Neural progenitor cell (in vitro differentiated cells): ENCODE measurements at regions not wholly inside any gene's neighbourhood (a gene's known extent, or its start where the extent isn't known, plus 50 kb on each side); places are given as distances from the start of the nearest gene placed in this dataset.

Experiments
- DNase-seq: peaks from one replicate; pipeline ENCODE4 v3.0.0-alpha.2; 2016; ENCODE audit warnings: low spot score
- H2AFZ ChIP-seq: fragments of 200-600 bp; sonication (generic); replicated peaks from 2 replicates; pipeline ENCODE4 v1.6.1; 2016; ENCODE audit warnings: antibody characterized with exemption
- H3F3A ChIP-seq: fragments of 200-600 bp; sonication (generic); 2 replicates; pipeline ENCODE4 v1.6.1; 2016; ENCODE audit warnings: antibody characterized with exemption, low read depth
- H3K27ac ChIP-seq: fragments of 200-600 bp; sonication (generic); 2 replicates; pipeline ENCODE4 v1.5.1; 2016; ENCODE audit warnings: mild to moderate bottlenecking
- H3K27me3 ChIP-seq: fragments of 200-600 bp; sonication (generic); 2 replicates; pipeline ENCODE4 v1.6.1; 2016; ENCODE audit warnings: mild to moderate bottlenecking, moderate library complexity
- H3K36me3 ChIP-seq: fragments of 200-600 bp; sonication (generic); 2 replicates; pipeline ENCODE4 v1.5.1; 2016
- H3K4me1 ChIP-seq: fragments of 200-600 bp; sonication (generic); 2 replicates; pipeline ENCODE4 v1.6.1; 2016; ENCODE audit warnings: mixed run types
- H3K4me2 ChIP-seq: fragments of 200-600 bp; sonication (generic); 2 replicates; pipeline ENCODE4 v1.6.1; 2016
- H3K4me3 ChIP-seq: fragments of 200-600 bp; sonication (generic); 2 replicates; pipeline ENCODE4 v1.5.1; 2016
- H3K79me2 ChIP-seq: fragments of 200-600 bp; sonication (generic); 2 replicates; pipeline ENCODE4 v1.6.1; 2016; ENCODE audit warnings: low read depth
- H3K9ac ChIP-seq: fragments of 200-600 bp; sonication (generic); 2 replicates; pipeline ENCODE4 v1.6.1; 2016
- H3K9me3 ChIP-seq: fragments of 200-600 bp; sonication (generic); 2 replicates; pipeline ENCODE4 v1.5.1; 2016; ENCODE audit warnings: low read depth
- H4K20me1 ChIP-seq: fragments of 200-600 bp; sonication (generic); 2 replicates; pipeline ENCODE4 v1.6.1; 2016; ENCODE audit warnings: low read depth
- H3K27ac Mint-ChIP-seq: 3 replicates; pipeline ENCODE4 v1.8.0; 2021; ENCODE audit warnings: mixed read lengths
- H3K27me3 Mint-ChIP-seq: 2 replicates; pipeline ENCODE4 v1.8.0; 2022; ENCODE audit warnings: low read depth, mild to moderate bottlenecking, inconsistent platforms, moderate library complexity, mixed read lengths; ENCODE audit not compliant: insufficient read depth
- H3K36me3 Mint-ChIP-seq: 3 replicates; pipeline ENCODE4 v1.8.0; 2021; ENCODE audit warnings: mixed read lengths
- H3K4me1 Mint-ChIP-seq: 3 replicates; pipeline ENCODE4 v1.8.0; 2021; ENCODE audit warnings: mixed read lengths
- H3K4me3 Mint-ChIP-seq: 3 replicates; pipeline ENCODE4 v1.8.0; 2021; ENCODE audit warnings: mild to moderate bottlenecking, moderate library complexity, mixed read lengths
- H3K9me3 Mint-ChIP-seq: 3 replicates; pipeline ENCODE4 v1.8.0; 2020; ENCODE audit warnings: mixed read lengths
- EZH2 ChIP-seq: fragments of 200-600 bp; sonication (generic); IDR thresholded peaks from 2 replicates; pipeline ENCODE4 v1.6.1; 2017; ENCODE audit warnings: antibody characterized with exemption, mild to moderate bottlenecking, moderate library complexity
- EZH2phosphoT487 ChIP-seq: fragments of 200-600 bp; sonication (generic); IDR thresholded peaks from 2 replicates; pipeline ENCODE4 v1.6.1; 2017; ENCODE audit warnings: antibody characterized with exemption
- TF ChIP-seq, protein P1 (sequence below): fragments of 200-600 bp; sonication (generic); IDR thresholded peaks from 2 replicates; pipeline ENCODE4 v1.5.1; 2017; ENCODE audit warnings: antibody characterized with exemption, mild to moderate bottlenecking

DNA sequence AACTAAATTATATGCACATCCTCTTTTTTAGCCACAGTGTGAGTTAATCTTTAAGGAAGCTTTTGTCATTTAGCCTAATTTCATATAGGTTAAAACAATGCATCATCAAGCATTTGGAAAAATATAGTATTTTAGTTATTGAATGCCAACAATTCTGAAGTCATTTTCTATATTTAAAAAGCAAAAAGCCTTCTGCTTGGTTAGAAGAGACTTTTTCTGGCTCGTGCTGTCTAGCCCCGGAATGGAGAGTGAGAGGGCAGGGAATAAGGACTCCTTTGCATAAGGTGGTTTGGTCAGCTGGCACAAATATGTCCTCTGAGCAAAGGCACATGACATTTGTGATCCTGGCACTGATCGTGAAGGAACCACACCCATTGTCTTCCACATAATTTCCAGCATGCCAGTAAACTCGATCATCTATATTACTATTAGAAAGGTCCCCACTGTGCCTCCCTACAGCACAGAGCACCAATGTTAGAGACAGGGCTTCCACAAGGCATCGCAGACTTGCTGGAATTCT is 393.7 kb upstream of the INTU start:
- Histone ChIP-seq H3K4me1 (no peaks in the 10 kb centered on the region), H4K20me1 (no peaks in the 10 kb centered on the region), H3K9me3 (no peaks in the 10 kb centered on the region), H3K4me3 (no peak overlapping the region), H2AFZ (no peak overlapping the region), H3K4me2 (no peak overlapping the region), H3K27me3 (no peaks in the 10 kb centered on the region), H3K79me2 (no peaks in the 10 kb centered on the region), H3K9ac (no peak overlapping the region), H3F3A (no peaks in the 10 kb centered on the region), H3K27ac (no peak overlapping the region), H3K36me3 (no peaks in the 10 kb centered on the region)
- Mint-ChIP-seq H3K36me3 (no peaks in the 10 kb centered on the region), H3K4me1 (no peaks in the 10 kb centered on the region), H3K27me3 (no peaks in the 10 kb centered on the region), H3K4me3 (no peak overlapping the region), H3K9me3 (no peaks in the 10 kb centered on the region), H3K27ac (no peak overlapping the region)
- no peak for DNase-seq
- TF ChIP-seq EZH2phosphoT487 (no peak), EZH2 (no peak)
- TF ChIP-seq, protein P1, sequence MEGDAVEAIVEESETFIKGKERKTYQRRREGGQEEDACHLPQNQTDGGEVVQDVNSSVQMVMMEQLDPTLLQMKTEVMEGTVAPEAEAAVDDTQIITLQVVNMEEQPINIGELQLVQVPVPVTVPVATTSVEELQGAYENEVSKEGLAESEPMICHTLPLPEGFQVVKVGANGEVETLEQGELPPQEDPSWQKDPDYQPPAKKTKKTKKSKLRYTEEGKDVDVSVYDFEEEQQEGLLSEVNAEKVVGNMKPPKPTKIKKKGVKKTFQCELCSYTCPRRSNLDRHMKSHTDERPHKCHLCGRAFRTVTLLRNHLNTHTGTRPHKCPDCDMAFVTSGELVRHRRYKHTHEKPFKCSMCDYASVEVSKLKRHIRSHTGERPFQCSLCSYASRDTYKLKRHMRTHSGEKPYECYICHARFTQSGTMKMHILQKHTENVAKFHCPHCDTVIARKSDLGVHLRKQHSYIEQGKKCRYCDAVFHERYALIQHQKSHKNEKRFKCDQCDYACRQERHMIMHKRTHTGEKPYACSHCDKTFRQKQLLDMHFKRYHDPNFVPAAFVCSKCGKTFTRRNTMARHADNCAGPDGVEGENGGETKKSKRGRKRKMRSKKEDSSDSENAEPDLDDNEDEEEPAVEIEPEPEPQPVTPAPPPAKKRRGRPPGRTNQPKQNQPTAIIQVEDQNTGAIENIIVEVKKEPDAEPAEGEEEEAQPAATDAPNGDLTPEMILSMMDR = no peak

DNA sequence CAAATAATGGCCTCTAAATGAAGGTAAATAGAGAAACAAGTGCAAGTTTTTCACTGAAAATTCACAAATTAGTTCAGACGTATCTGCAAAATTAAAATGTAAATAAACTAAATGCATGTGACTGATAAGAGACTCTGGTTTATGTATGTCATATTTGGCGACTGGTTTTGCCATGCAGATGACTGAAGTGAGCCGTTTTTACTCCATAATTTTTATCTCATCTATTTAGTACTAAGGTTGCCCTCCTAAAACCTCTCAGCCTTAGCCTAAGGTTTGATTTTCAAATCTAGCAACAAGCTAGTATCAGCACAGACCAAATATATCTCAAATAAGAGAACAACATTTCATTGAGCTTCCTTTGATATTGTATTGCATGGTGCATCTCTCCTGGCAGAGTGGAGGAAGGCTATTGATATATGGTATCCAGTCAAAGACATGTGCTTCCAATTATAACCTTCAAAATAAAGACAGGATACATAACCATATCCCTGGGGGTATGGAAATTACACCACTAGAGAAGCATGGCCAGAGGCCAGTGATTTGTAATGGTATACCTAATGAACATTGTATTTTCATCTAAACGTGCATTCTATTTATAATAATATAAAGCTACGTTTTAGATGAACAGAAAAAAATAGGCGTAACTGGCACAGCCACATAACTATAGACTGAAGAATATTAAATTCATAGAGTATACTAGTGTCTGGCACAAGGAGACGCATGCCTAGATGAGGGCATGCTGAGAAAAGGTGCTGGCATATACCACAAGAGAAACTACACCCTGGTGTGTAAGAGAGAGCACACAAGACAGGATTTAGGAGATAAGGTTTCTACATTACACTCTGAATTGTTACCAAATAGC is 392.6 kb upstream of the INTU start:
- no peaks in the 10 kb centered on the region for H3K9me3 Mint-ChIP-seq
- no peaks in the 10 kb centered on the region for H3K27me3 Mint-ChIP-seq
- no peak overlapping the region for H3K4me3 Mint-ChIP-seq
- DNase-seq = no peak
- H3K27ac Mint-ChIP-seq = no peak overlapping the region
- no peaks in the 10 kb centered on the region for H3K4me1 ChIP-seq
- no peak overlapping the region for H3K27ac ChIP-seq
- H3K36me3 Mint-ChIP-seq = no peaks in the 10 kb centered on the region
- H3K9ac ChIP-seq = no peak overlapping the region
- no peaks in the 10 kb centered on the region for H3K36me3 ChIP-seq
- H3F3A ChIP-seq = no peaks in the 10 kb centered on the region
- H3K27me3 ChIP-seq = no peaks in the 10 kb centered on the region
- no peaks in the 10 kb centered on the region for H4K20me1 ChIP-seq
- H3K4me1 Mint-ChIP-seq = no peaks in the 10 kb centered on the region
- no peak overlapping the region for H3K4me3 ChIP-seq
- no peak overlapping the region for H3K4me2 ChIP-seq
- no peaks in the 10 kb centered on the region for H3K9me3 ChIP-seq
- no peaks in the 10 kb centered on the region for H3K79me2 ChIP-seq
- H2AFZ ChIP-seq = peak overlapping the region; percentile 29
- TF ChIP-seq, protein P1 = no peak
- TF ChIP-seq EZH2 (no peak), EZH2phosphoT487 (no peak)

DNA sequence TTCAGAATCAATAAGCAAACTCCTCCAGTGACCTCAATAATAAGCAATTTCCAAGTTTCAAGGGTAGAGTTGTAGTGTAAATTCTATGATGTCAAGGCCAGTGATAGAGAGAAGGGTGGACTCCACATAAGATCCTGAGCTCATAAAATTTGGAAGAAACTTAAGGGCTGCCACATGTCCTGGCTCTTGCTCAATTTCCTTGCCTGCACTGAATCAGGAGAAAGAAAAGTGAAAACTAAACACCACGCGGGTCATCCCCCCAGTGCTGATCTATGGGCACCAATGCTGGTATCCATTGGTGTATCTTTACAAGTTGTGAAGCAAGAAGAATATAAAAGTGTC is 392.0 kb upstream of the INTU start:
- no peaks in the 10 kb centered on the region for H3K9me3 ChIP-seq
- H3K27me3 ChIP-seq = no peaks in the 10 kb centered on the region
- Mint-ChIP-seq H3K36me3 (no peaks in the 10 kb centered on the region), H3K4me3 (no peak overlapping the region), H3K27me3 (no peaks in the 10 kb centered on the region), H3K4me1 (no peaks in the 10 kb centered on the region), H3K9me3 (no peaks in the 10 kb centered on the region), H3K27ac (no peak overlapping the region)
- no peak overlapping the region for H3K4me2 ChIP-seq
- H3K27ac ChIP-seq = no peak overlapping the region
- no peaks in the 10 kb centered on the region for H3K79me2 ChIP-seq
- no peaks in the 10 kb centered on the region for H3K4me1 ChIP-seq
- H2AFZ ChIP-seq = peak overlapping the region; percentile 29
- H3K36me3 ChIP-seq = no peaks in the 10 kb centered on the region
- H3K4me3 ChIP-seq = no peak overlapping the region
- DNase-seq = no peak
- TF ChIP-seq, protein P1 = no peak
- TF ChIP-seq EZH2phosphoT487 = no peak
- TF ChIP-seq EZH2 = no peak
- no peaks in the 10 kb centered on the region for H4K20me1 ChIP-seq
- no peaks in the 10 kb centered on the region for H3F3A ChIP-seq
- H3K9ac ChIP-seq = no peak overlapping the region
